ENCODE measurements at regions not wholly inside any gene's neighbourhood (a gene's known extent, or its start where the extent isn't known, plus 50 kb on each side); places are given as distances from the start of the nearest gene placed in this dataset.

DNA sequence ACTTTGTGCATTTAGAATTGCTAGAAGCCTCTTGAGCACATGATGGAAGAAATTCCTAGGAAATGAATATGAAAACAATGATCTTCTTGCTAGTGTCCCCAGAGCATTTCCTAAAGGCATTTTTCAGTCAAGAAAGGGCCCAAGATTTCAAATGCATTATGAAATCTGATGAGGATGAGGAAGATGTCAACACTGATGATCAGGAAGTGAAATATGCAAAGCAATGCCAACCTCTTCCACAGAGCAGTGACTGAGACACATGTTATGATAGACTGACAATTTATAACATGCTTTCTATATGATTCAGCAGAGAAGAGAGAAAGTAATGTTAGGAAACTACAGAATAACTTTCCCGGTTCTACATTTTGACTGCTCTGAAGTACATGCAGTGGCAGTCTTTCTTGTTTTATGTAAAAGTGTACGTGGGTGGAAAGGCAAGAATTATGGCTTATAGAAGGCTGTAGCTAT, 859.1 kb upstream of the GOT2 start:
- Histone ChIP-seq H3K27ac (ENCODE audit: low read length) (no peak overlapping the region), H2AFZ (ENCODE audit: low read length) (no peak overlapping the region), H3K36me3 (replicated peaks; ENCODE audit: insufficient read depth, low read length) (no peaks in the 10 kb centered on the region), H3K4me3 (ENCODE audit: low read length) (no peak overlapping the region), H4K20me1 (ENCODE audit: insufficient read depth, low read length) (no peaks in the 10 kb centered on the region), H3K9me2 (replicated peaks; ENCODE audit: insufficient read depth, low read length) (no peaks in the 10 kb centered on the region), H3F3A (ENCODE audit: insufficient read depth, low read length) (no peaks in the 10 kb centered on the region), H3K27me3 (replicated peaks; ENCODE audit: insufficient read depth, low read length) (no peaks in the 10 kb centered on the region), H3K9ac (ENCODE audit: low read length) (no peak overlapping the region), H3K79me2 (ENCODE audit: low read length) (no peaks in the 10 kb centered on the region), H3K9me3 (replicated peaks; ENCODE audit: insufficient read depth, low read length) (no peaks in the 10 kb centered on the region), H3K4me1 (ENCODE audit: low read length) (no peaks in the 10 kb centered on the region), H3K4me2 (ENCODE audit: low read depth, low read length) (no peak overlapping the region)
- no peak for DNase-seq
- no peak for TF ChIP-seq EZH2 (optimal IDR thresholded peaks at IDR 0.05; ENCODE audit: low read depth, low read length)
- TF ChIP-seq, protein P1, sequence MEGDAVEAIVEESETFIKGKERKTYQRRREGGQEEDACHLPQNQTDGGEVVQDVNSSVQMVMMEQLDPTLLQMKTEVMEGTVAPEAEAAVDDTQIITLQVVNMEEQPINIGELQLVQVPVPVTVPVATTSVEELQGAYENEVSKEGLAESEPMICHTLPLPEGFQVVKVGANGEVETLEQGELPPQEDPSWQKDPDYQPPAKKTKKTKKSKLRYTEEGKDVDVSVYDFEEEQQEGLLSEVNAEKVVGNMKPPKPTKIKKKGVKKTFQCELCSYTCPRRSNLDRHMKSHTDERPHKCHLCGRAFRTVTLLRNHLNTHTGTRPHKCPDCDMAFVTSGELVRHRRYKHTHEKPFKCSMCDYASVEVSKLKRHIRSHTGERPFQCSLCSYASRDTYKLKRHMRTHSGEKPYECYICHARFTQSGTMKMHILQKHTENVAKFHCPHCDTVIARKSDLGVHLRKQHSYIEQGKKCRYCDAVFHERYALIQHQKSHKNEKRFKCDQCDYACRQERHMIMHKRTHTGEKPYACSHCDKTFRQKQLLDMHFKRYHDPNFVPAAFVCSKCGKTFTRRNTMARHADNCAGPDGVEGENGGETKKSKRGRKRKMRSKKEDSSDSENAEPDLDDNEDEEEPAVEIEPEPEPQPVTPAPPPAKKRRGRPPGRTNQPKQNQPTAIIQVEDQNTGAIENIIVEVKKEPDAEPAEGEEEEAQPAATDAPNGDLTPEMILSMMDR (IDR thresholded peaks at IDR 0.05; ENCODE audit: low read length) = no peak
- no peak for TF ChIP-seq EZH2phosphoT487 (IDR thresholded peaks at IDR 0.05; ENCODE audit: low read length)

DNA sequence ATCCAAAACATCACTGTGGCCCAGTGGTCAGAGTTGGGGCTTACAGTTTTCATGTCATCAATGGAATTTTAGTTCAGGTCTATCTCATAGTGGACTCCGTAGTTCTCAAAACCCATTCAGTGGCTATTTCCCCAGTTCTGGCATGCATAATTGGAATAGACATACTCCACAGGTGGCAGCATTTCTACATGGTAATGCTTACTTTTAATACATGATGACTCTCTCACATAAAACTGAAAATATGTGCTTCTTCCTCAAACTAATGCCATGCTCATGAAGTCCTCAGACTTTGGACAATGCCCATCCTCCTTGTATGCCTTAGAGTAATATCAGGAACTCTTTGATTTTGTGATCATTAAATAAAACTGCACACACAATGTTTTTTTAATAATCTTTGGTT, 857.4 kb upstream of the GOT2 start:
- no peaks in the 10 kb centered on the region for H4K20me1 ChIP-seq (ENCODE audit: insufficient read depth, low read length)
- no peaks in the 10 kb centered on the region for H3K9me2 ChIP-seq (replicated peaks; ENCODE audit: insufficient read depth, low read length)
- H3K9ac ChIP-seq (ENCODE audit: low read length) = no peak overlapping the region
- H2AFZ ChIP-seq (ENCODE audit: low read length) = no peak overlapping the region
- H3K36me3 ChIP-seq (replicated peaks; ENCODE audit: insufficient read depth, low read length) = no peaks in the 10 kb centered on the region
- H3K79me2 ChIP-seq (ENCODE audit: low read length) = no peaks in the 10 kb centered on the region
- no peak for TF ChIP-seq EZH2phosphoT487 (IDR thresholded peaks at IDR 0.05; ENCODE audit: low read length)
- no peak for TF ChIP-seq EZH2 (optimal IDR thresholded peaks at IDR 0.05; ENCODE audit: low read depth, low read length)
- TF ChIP-seq, protein P1 (IDR thresholded peaks at IDR 0.05; ENCODE audit: low read length) = no peak
- H3K9me3 ChIP-seq (replicated peaks; ENCODE audit: insufficient read depth, low read length) = no peaks in the 10 kb centered on the region
- no peaks in the 10 kb centered on the region for H3F3A ChIP-seq (ENCODE audit: insufficient read depth, low read length)
- no peak overlapping the region for H3K27ac ChIP-seq (ENCODE audit: low read length)
- H3K4me3 ChIP-seq (ENCODE audit: low read length) = no peak overlapping the region
- DNase-seq = no peak
- no peaks in the 10 kb centered on the region for H3K27me3 ChIP-seq (replicated peaks; ENCODE audit: insufficient read depth, low read length)
- H3K4me1 ChIP-seq (ENCODE audit: low read length) = no peaks in the 10 kb centered on the region
- no peak overlapping the region for H3K4me2 ChIP-seq (ENCODE audit: low read depth, low read length)

DNA sequence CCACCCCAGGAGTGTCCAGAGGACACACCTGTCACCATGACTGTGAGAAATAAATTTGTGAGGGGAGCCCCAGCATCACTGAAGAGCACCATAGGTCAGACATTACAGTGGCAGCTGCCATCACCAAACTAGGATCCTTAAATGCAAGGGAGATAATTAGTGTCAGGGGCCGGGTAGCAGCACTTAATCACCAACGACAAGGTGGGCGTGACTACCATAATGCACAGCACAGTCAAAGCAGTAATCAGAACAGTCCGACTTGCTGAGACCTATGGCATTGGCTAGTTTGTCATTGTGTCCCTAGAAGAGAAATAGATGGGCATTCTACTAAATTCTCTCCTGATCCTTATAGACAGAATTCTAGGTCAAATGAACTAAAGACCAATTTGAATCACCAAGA, 856.7 kb upstream of the GOT2 start:
- H3K79me2 ChIP-seq (ENCODE audit: low read length) = no peaks in the 10 kb centered on the region
- H4K20me1 ChIP-seq (ENCODE audit: insufficient read depth, low read length) = no peaks in the 10 kb centered on the region
- H3K36me3 ChIP-seq (replicated peaks; ENCODE audit: insufficient read depth, low read length) = no peaks in the 10 kb centered on the region
- H3K9ac ChIP-seq (ENCODE audit: low read length) = no peak overlapping the region
- no peak overlapping the region for H3K4me2 ChIP-seq (ENCODE audit: low read depth, low read length)
- no peaks in the 10 kb centered on the region for H3F3A ChIP-seq (ENCODE audit: insufficient read depth, low read length)
- H3K27ac ChIP-seq (ENCODE audit: low read length) = no peak overlapping the region
- no peak overlapping the region for H3K4me3 ChIP-seq (ENCODE audit: low read length)
- no peaks in the 10 kb centered on the region for H3K4me1 ChIP-seq (ENCODE audit: low read length)
- no peak for DNase-seq
- TF ChIP-seq EZH2 (optimal IDR thresholded peaks at IDR 0.05; ENCODE audit: low read depth, low read length) (no peak), EZH2phosphoT487 (IDR thresholded peaks at IDR 0.05; ENCODE audit: low read length) (no peak)
- TF ChIP-seq, protein P1 (IDR thresholded peaks at IDR 0.05; ENCODE audit: low read length) = no peak
- no peaks in the 10 kb centered on the region for H3K9me3 ChIP-seq (replicated peaks; ENCODE audit: insufficient read depth, low read length)
- no peak overlapping the region for H2AFZ ChIP-seq (ENCODE audit: low read length)
- no peaks in the 10 kb centered on the region for H3K9me2 ChIP-seq (replicated peaks; ENCODE audit: insufficient read depth, low read length)
- no peaks in the 10 kb centered on the region for H3K27me3 ChIP-seq (replicated peaks; ENCODE audit: insufficient read depth, low read length)
